ENCODE measurements at regions not wholly inside any gene's neighbourhood (a gene's known extent, or its start where the extent isn't known, plus 50 kb on each side); places are given as distances from the start of the nearest gene placed in this dataset.

DNA sequence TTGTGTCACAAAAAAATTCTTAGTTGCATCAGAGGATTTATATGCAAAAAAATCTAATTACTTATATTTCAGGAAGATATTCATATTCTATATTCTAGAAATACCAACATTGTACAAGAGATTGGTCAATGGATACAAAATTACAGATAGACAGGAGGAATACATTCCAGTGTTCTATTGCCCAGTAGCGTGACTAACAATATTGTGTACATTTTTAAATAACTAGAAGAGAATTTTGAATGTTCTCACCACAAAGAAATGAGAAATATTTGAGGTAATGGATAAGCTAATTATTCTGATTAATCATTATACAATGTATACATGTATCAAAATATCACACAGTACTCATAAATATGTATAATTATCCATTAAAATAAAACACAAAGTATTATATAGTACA lies 253.3 kb downstream of the IPMK start:
- TF ChIP-seq CTCF (conservative IDR thresholded peaks at IDR 0.05; ENCODE audit: low read depth, low read length), result no peak
- TF ChIP-seq EZH2 (IDR thresholded peaks at IDR 0.05; ENCODE audit: borderline replicate concordance, low read depth, low read length, poor library complexity, severe bottlenecking), result no peak
